Astrocyte of the cerebellum (primary cell): ENCODE measurements at regions not wholly inside any gene's neighbourhood (a gene's known extent, or its start where the extent isn't known, plus 50 kb on each side); places are given as distances from the start of the nearest gene placed in this dataset.
A peak's percentile ranks its signal among the peaks of the same experiment; 100 is the strongest.
"Not testable (repeated sequence)": the region's sequence is repeated elsewhere in the genome, so short reads cannot be mapped to it uniquely, and the experiment has no call there.

Source experiments
- DNase-seq: peaks from one replicate; pipeline ENCODE4 v3.0.0-alpha.2; 2011; ENCODE audit warnings: low read depth
- H3K4me3 ChIP-seq: 2 replicates; pipeline ENCODE4 v1.5.1; 2011; ENCODE audit warnings: mild to moderate bottlenecking, low read depth, low read length, moderate library complexity
- CTCF ChIP-seq: IDR thresholded peaks from 2 replicates; pipeline ENCODE4 v1.5.1; 2012; ENCODE audit warnings: low read length, low read depth, moderate library complexity, mild to moderate bottlenecking; ENCODE audit errors: missing control alignments
- in situ Hi-C: cut with HindIII; loops from 2 replicates; pipeline ENCODE4 v1.10.0; 2017; ENCODE audit warnings: low sequenced_read_pairs

GRCh38 chr2:37722971-37723370 is 51.5 kb upstream of the CDC42EP3 start:
- in situ Hi-C loops, DNase-seq, H3K4me3 ChIP-seq: not testable (repeated sequence)

GRCh38 chr2:37730037-37730818 is 58.8 kb upstream of the CDC42EP3 start:
- no peak for TF ChIP-seq CTCF
- in situ Hi-C loops, result no loop called here
- no peak overlapping the region for H3K4me3 ChIP-seq
- no peak for DNase-seq

GRCh38 chr2:37732412-37732811 is 61.0 kb upstream of the CDC42EP3 start:
- in situ Hi-C loops, H3K4me3 ChIP-seq, DNase-seq: not testable (repeated sequence)

- no peak for TF ChIP-seq CTCF
- in situ Hi-C loops, result no loop called here
- DNase-seq, result no peak
- no peak overlapping the region for H3K4me3 ChIP-seq
Observed at GRCh38 chr2:37733251-37733650, 61.8 kb upstream of the CDC42EP3 start.

- DNase-seq, H3K4me3 ChIP-seq, in situ Hi-C loops: not testable (repeated sequence)
Observed at GRCh38 chr2:37733955-37734354, 62.5 kb upstream of the CDC42EP3 start.

- peak; percentile 54 for DNase-seq
- in situ Hi-C loops, H3K4me3 ChIP-seq: not testable (repeated sequence)
Observed at GRCh38 chr2:37734891-37735523, 63.6 kb upstream of the CDC42EP3 start.

- in situ Hi-C loops, DNase-seq: not testable (repeated sequence)
Observed at GRCh38 chr2:37735524-37735910, 64.1 kb upstream of the CDC42EP3 start.

GRCh38 chr2:37737507-37737906 is 66.1 kb upstream of the CDC42EP3 start:
- DNase-seq, result no peak
- H3K4me3 ChIP-seq, result no peak overlapping the region
- in situ Hi-C loops, result no loop called here
- no peak for TF ChIP-seq CTCF

More at GRCh38 chr2:37735524-37735910, 64.1 kb upstream of the CDC42EP3 start:
- H3K4me3 ChIP-seq, result not testable (repeated sequence)

GRCh38 chr2:37738266-37738885 is 66.9 kb upstream of the CDC42EP3 start:
- no peak for DNase-seq
- no peak for TF ChIP-seq CTCF
- in situ Hi-C loops, result no loop called here
- H3K4me3 ChIP-seq, result no peak overlapping the region
